ENCODE measurements at regions not wholly inside any gene's neighbourhood (a gene's known extent, or its start where the extent isn't known, plus 50 kb on each side); places are given as distances from the start of the nearest gene placed in this dataset.

DNA sequence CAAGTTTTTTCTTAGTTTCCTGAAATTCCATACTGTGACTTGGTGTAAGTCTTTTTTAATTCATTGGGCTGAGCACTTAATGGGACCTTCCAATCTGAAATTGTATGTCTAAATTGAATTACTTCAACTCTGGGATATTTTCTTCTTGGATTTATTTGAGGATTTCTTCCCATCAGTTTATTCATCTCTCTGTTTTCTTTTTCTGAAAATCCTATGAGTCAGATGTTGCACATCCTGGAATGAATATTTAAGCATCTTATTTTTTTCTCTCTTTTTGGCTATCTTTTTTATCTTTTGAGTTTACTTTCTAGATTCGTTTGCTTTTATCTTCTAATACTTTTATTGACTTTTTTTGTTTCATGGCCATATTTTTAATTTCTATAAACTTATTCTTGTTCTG is 55.4 kb upstream of the ACYP2 start:
- TF ChIP-seq, protein P1, sequence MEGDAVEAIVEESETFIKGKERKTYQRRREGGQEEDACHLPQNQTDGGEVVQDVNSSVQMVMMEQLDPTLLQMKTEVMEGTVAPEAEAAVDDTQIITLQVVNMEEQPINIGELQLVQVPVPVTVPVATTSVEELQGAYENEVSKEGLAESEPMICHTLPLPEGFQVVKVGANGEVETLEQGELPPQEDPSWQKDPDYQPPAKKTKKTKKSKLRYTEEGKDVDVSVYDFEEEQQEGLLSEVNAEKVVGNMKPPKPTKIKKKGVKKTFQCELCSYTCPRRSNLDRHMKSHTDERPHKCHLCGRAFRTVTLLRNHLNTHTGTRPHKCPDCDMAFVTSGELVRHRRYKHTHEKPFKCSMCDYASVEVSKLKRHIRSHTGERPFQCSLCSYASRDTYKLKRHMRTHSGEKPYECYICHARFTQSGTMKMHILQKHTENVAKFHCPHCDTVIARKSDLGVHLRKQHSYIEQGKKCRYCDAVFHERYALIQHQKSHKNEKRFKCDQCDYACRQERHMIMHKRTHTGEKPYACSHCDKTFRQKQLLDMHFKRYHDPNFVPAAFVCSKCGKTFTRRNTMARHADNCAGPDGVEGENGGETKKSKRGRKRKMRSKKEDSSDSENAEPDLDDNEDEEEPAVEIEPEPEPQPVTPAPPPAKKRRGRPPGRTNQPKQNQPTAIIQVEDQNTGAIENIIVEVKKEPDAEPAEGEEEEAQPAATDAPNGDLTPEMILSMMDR (IDR thresholded peaks at IDR 0.05 in 2 of 3, conservative IDR thresholded peaks at IDR 0.05 in 1 of 3; ENCODE audit: borderline replicate concordance in 1 of 3, insufficient read depth in 1 of 3, low read depth in 2 of 3, low read length in 2 of 3), result no peak
- TF ChIP-seq, protein P2, sequence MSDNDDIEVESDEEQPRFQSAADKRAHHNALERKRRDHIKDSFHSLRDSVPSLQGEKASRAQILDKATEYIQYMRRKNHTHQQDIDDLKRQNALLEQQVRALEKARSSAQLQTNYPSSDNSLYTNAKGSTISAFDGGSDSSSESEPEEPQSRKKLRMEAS (IDR thresholded peaks at IDR 0.05), result no peak
- TF ChIP-seq SP1 (IDR thresholded peaks at IDR 0.05; ENCODE audit: low read depth) (no peak), EZH2 (IDR thresholded peaks at IDR 0.05) (no peak), EZH2phosphoT487 (IDR thresholded peaks at IDR 0.05; ENCODE audit: borderline replicate concordance) (no peak), POLR2AphosphoS5 (IDR thresholded peaks at IDR 0.05; ENCODE audit: low read depth, low read length) (no peak), CEBPB (IDR thresholded peaks at IDR 0.05; ENCODE audit: low read depth) (no peak), ZFX (IDR thresholded peaks at IDR 0.05) (no peak)
- TF ChIP-seq, protein P3, sequence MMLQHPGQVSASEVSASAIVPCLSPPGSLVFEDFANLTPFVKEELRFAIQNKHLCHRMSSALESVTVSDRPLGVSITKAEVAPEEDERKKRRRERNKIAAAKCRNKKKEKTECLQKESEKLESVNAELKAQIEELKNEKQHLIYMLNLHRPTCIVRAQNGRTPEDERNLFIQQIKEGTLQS (IDR thresholded peaks at IDR 0.05), result no peak
- TF ChIP-seq, protein P4, sequence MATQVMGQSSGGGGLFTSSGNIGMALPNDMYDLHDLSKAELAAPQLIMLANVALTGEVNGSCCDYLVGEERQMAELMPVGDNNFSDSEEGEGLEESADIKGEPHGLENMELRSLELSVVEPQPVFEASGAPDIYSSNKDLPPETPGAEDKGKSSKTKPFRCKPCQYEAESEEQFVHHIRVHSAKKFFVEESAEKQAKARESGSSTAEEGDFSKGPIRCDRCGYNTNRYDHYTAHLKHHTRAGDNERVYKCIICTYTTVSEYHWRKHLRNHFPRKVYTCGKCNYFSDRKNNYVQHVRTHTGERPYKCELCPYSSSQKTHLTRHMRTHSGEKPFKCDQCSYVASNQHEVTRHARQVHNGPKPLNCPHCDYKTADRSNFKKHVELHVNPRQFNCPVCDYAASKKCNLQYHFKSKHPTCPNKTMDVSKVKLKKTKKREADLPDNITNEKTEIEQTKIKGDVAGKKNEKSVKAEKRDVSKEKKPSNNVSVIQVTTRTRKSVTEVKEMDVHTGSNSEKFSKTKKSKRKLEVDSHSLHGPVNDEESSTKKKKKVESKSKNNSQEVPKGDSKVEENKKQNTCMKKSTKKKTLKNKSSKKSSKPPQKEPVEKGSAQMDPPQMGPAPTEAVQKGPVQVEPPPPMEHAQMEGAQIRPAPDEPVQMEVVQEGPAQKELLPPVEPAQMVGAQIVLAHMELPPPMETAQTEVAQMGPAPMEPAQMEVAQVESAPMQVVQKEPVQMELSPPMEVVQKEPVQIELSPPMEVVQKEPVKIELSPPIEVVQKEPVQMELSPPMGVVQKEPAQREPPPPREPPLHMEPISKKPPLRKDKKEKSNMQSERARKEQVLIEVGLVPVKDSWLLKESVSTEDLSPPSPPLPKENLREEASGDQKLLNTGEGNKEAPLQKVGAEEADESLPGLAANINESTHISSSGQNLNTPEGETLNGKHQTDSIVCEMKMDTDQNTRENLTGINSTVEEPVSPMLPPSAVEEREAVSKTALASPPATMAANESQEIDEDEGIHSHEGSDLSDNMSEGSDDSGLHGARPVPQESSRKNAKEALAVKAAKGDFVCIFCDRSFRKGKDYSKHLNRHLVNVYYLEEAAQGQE (IDR thresholded peaks at IDR 0.05; ENCODE audit: low read depth), result no peak
